Keratinocyte (primary cell): ENCODE measurements at regions not wholly inside any gene's neighbourhood (a gene's known extent, or its start where the extent isn't known, plus 50 kb on each side); places are given as distances from the start of the nearest gene placed in this dataset.

Source experiments
- EZH2 ChIP-seq: IDR thresholded peaks from one replicate; pipeline ENCODE4 v1.6.1; 2012; ENCODE audit warnings: inconsistent platforms, mild to moderate bottlenecking, low read length, moderate library complexity
- TF ChIP-seq, protein P1 (sequence below), 3 experiments: IDR thresholded peaks in 1 of 3; conservative IDR thresholded peaks in 1 of 3; optimal IDR thresholded peaks in 1 of 3; 2 replicates in 2 of 3; 3 replicates in 1 of 3; pipeline versions ENCODE3 to v1.5.1; 2011; ENCODE audit warnings: low read length in 3 of 3, mild to moderate bottlenecking in 3 of 3, moderate library complexity in 2 of 3, control low read depth in 1 of 3, inconsistent platforms in 1 of 3; ENCODE audit not compliant: insufficient read depth in 2 of 3; ENCODE audit errors: extremely low read depth in 1 of 3

DNA sequence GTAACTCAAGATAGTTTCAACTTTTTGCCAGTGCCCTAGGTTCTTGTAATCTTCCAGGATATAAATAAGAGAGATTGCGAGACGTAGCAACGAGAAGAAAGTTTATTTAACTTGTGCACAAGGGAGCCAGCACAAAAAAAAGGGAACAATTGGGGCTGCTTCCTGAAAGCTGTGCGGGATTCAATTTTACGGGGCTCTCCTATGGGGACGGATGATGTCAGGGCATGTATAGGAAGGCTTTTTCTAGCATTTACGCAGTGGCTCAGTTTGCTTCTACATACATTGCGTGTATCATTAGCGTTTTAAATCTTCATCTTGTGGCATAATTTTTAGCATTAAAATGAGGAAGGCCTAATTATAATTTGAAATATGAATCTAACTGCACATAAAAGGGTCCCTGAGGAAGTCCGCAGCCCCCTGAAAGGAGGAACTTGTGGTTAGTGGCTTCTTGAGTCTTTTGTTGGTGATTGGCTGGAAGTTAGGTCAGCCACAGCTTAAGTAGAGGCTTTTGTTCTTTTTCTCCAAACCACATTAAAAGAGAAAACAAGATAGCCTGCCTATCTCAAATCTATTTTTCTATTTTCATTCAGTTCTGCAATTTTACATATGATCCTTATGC is 668.2 kb upstream of the NDST4 start:
- no peak for TF ChIP-seq EZH2
- TF ChIP-seq, protein P1, sequence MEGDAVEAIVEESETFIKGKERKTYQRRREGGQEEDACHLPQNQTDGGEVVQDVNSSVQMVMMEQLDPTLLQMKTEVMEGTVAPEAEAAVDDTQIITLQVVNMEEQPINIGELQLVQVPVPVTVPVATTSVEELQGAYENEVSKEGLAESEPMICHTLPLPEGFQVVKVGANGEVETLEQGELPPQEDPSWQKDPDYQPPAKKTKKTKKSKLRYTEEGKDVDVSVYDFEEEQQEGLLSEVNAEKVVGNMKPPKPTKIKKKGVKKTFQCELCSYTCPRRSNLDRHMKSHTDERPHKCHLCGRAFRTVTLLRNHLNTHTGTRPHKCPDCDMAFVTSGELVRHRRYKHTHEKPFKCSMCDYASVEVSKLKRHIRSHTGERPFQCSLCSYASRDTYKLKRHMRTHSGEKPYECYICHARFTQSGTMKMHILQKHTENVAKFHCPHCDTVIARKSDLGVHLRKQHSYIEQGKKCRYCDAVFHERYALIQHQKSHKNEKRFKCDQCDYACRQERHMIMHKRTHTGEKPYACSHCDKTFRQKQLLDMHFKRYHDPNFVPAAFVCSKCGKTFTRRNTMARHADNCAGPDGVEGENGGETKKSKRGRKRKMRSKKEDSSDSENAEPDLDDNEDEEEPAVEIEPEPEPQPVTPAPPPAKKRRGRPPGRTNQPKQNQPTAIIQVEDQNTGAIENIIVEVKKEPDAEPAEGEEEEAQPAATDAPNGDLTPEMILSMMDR (optimal IDR thresholded peaks at IDR 0.05 in 1 of 3, IDR thresholded peaks at IDR 0.05 in 1 of 3, conservative IDR thresholded peaks at IDR 0.05 in 1 of 3; ENCODE audit: extremely low read depth in 1 of 3, insufficient read depth in 2 of 3, low read length in 3 of 3): no peak
